Right kidney (tissue), 1 donor: ENCODE measurements at regions not wholly inside any gene's neighbourhood (a gene's known extent, or its start where the extent isn't known, plus 50 kb on each side); places are given as distances from the start of the nearest gene placed in this dataset.
"Not testable (repeated sequence)": the region's sequence is repeated elsewhere in the genome, so short reads cannot be mapped to it uniquely, and the experiment has no call there.

Source experiments
- DNase-seq: peaks from one replicate; pipeline ENCODE4 v3.0.0-alpha.2; 2016

DNA sequence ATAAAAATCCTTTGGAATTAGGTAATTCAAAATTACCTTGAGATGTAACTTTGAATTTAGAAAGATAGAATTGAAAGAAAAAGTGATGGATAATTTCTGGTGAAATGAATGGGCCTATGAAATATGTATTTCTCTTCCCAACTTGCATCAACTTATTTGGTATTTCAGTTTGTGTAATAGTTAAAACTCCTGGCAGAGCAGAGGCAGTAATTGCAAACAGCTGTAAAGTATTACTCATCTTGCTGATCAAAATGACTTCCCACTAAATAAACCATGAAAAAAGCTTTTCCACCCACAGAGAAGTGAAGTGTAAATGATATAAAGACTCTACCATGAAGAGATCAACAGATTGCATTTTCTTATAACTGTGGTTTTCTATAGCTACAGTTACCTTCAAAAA, 201.0 kb downstream of the POTED start:
- DNase-seq: not testable (repeated sequence)

GRCh38 chr21:13806444-13806843, 196.9 kb downstream of the POTED start:
- DNase-seq: not testable (repeated sequence)

GRCh38 chr21:13802757-13803156, 193.2 kb downstream of the POTED start:
- not testable (repeated sequence) for DNase-seq
